ENCODE measurements at regions not wholly inside any gene's neighbourhood (a gene's known extent, or its start where the extent isn't known, plus 50 kb on each side); places are given as distances from the start of the nearest gene placed in this dataset.

DNA sequence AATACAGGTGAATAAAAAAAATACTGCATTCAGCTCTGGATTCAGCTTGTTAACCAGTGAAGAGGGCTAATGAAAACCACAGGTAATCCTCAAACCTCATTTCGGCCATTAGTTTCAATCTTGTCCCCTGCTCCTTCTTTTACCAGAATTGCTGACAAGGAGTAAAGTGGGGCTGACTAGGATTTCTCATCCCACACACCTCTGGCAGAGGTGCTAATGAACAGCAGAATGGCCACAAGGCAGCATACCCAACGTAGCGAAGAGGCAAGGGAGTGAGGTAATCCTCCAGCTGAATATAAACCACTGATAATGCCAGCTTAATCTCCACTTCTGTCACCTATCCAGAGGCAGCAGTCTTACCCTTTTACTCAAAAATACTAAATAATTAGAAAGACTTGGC lies 248.8 kb upstream of the CDIN1 start (continued):
- TF ChIP-seq, protein P1, sequence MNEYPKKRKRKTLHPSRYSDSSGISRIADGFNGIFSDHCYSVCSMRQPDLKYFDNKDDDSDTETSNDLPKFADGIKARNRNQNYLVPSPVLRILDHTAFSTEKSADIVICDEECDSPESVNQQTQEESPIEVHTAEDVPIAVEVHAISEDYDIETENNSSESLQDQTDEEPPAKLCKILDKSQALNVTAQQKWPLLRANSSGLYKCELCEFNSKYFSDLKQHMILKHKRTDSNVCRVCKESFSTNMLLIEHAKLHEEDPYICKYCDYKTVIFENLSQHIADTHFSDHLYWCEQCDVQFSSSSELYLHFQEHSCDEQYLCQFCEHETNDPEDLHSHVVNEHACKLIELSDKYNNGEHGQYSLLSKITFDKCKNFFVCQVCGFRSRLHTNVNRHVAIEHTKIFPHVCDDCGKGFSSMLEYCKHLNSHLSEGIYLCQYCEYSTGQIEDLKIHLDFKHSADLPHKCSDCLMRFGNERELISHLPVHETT (tag by site-specific recombination; IDR thresholded peaks at IDR 0.05), result no peak
- TF ChIP-seq, protein P2, sequence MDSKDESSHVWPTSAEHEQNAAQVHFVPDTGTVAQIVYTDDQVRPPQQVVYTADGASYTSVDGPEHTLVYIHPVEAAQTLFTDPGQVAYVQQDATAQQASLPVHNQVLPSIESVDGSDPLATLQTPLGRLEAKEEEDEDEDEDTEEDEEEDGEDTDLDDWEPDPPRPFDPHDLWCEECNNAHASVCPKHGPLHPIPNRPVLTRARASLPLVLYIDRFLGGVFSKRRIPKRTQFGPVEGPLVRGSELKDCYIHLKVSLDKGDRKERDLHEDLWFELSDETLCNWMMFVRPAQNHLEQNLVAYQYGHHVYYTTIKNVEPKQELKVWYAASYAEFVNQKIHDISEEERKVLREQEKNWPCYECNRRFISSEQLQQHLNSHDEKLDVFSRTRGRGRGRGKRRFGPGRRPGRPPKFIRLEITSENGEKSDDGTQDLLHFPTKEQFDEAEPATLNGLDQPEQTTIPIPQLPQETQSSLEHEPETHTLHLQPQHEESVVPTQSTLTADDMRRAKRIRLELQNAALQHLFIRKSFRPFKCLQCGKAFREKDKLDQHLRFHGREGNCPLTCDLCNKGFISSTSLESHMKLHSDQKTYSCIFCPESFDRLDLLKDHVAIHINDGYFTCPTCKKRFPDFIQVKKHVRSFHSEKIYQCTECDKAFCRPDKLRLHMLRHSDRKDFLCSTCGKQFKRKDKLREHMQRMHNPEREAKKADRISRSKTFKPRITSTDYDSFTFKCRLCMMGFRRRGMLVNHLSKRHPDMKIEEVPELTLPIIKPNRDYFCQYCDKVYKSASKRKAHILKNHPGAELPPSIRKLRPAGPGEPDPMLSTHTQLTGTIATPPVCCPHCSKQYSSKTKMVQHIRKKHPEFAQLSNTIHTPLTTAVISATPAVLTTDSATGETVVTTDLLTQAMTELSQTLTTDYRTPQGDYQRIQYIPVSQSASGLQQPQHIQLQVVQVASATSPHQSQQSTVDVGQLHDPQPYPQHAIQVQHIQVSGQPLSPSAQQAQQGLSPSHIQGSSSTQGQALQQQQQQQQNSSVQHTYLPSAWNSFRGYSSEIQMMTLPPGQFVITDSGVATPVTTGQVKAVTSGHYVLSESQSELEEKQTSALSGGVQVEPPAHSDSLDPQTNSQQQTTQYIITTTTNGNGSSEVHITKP (tag by site-specific recombination; IDR thresholded peaks at IDR 0.05), result no peak
- no peak for TF ChIP-seq ZSCAN16 (tag by site-specific recombination; IDR thresholded peaks at IDR 0.05)
- no peak for TF ChIP-seq ZBTB8A (tag by site-specific recombination; IDR thresholded peaks at IDR 0.05)
- TF ChIP-seq ZNF776 (tag by site-specific recombination; IDR thresholded peaks at IDR 0.05; ENCODE audit: borderline replicate concordance), result no peak

DNA sequence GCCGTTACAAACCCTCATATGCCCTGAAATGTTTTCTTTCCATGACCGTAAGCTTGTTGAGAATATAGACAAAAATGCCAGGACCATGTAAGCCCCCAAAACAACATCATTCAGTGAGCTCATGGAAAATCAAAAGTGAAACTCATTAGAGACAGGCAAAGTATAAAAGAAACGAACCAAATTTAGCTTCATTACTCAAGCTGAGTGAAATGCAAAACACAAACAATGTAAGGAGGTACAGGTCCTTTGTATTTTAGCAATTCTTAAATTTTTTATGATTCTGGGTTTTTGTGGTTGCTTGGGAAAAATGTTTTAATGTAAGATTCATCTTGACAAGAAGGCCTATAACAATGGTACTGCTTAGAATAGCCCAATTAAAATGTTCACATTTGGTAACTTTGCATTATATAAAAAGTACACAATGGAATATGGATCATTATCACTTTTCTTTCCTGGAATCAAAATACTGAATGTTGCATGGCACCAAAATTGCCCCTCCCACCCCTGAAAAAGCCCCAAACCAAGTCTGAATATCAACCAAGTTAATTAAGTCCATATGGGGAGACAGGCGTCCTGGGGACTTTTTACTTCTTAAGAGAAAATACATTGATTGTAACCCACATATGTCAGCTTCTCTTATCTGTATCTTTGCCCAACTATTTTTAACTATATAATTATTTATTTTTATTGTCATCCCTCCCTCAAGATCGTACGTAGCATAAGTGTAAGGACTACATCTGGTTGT lies 247.7 kb upstream of the CDIN1 start:
- Histone ChIP-seq H3K4me3 (ENCODE audit: low read depth, low read length) (no peak overlapping the region), H3K9me3 (ENCODE audit: control insufficient read depth, insufficient read depth, low read depth, low read length) (no peaks in the 10 kb centered on the region), H3K4me1 (ENCODE audit: control insufficient read depth, insufficient read depth, low read length) (no peaks in the 10 kb centered on the region), H3K27ac (ENCODE audit: extremely low read depth, low read depth, low read length) (no peak overlapping the region), H3K36me3 (ENCODE audit: control insufficient read depth in 2 of 2, insufficient read depth in 1 of 2, low read length in 2 of 2) (no peaks in the 10 kb centered on the region)
- POLR2A ChIA-PET, result no interaction called here
- TF ChIP-seq, protein P3, sequence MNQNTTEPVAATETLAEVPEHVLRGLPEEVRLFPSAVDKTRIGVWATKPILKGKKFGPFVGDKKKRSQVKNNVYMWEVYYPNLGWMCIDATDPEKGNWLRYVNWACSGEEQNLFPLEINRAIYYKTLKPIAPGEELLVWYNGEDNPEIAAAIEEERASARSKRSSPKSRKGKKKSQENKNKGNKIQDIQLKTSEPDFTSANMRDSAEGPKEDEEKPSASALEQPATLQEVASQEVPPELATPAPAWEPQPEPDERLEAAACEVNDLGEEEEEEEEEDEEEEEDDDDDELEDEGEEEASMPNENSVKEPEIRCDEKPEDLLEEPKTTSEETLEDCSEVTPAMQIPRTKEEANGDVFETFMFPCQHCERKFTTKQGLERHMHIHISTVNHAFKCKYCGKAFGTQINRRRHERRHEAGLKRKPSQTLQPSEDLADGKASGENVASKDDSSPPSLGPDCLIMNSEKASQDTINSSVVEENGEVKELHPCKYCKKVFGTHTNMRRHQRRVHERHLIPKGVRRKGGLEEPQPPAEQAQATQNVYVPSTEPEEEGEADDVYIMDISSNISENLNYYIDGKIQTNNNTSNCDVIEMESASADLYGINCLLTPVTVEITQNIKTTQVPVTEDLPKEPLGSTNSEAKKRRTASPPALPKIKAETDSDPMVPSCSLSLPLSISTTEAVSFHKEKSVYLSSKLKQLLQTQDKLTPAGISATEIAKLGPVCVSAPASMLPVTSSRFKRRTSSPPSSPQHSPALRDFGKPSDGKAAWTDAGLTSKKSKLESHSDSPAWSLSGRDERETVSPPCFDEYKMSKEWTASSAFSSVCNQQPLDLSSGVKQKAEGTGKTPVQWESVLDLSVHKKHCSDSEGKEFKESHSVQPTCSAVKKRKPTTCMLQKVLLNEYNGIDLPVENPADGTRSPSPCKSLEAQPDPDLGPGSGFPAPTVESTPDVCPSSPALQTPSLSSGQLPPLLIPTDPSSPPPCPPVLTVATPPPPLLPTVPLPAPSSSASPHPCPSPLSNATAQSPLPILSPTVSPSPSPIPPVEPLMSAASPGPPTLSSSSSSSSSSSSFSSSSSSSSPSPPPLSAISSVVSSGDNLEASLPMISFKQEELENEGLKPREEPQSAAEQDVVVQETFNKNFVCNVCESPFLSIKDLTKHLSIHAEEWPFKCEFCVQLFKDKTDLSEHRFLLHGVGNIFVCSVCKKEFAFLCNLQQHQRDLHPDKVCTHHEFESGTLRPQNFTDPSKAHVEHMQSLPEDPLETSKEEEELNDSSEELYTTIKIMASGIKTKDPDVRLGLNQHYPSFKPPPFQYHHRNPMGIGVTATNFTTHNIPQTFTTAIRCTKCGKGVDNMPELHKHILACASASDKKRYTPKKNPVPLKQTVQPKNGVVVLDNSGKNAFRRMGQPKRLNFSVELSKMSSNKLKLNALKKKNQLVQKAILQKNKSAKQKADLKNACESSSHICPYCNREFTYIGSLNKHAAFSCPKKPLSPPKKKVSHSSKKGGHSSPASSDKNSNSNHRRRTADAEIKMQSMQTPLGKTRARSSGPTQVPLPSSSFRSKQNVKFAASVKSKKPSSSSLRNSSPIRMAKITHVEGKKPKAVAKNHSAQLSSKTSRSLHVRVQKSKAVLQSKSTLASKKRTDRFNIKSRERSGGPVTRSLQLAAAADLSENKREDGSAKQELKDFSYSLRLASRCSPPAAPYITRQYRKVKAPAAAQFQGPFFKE (tag by site-specific recombination; IDR thresholded peaks at IDR 0.05; ENCODE audit: borderline replicate concordance), result no peak
- TF ChIP-seq ZNF433 (tag by site-specific recombination; IDR thresholded peaks at IDR 0.05; ENCODE audit: low read depth), result no peak
- TF ChIP-seq ZFP41 (tag by site-specific recombination; IDR thresholded peaks at IDR 0.05; ENCODE audit: borderline replicate concordance), result no peak
- TF ChIP-seq ZNF626 (tag by site-specific recombination; IDR thresholded peaks at IDR 0.05), result no peak
- TF ChIP-seq SALL2 (tag by site-specific recombination; IDR thresholded peaks at IDR 0.05; ENCODE audit: borderline replicate concordance), result no peak
- TF ChIP-seq, protein P4, sequence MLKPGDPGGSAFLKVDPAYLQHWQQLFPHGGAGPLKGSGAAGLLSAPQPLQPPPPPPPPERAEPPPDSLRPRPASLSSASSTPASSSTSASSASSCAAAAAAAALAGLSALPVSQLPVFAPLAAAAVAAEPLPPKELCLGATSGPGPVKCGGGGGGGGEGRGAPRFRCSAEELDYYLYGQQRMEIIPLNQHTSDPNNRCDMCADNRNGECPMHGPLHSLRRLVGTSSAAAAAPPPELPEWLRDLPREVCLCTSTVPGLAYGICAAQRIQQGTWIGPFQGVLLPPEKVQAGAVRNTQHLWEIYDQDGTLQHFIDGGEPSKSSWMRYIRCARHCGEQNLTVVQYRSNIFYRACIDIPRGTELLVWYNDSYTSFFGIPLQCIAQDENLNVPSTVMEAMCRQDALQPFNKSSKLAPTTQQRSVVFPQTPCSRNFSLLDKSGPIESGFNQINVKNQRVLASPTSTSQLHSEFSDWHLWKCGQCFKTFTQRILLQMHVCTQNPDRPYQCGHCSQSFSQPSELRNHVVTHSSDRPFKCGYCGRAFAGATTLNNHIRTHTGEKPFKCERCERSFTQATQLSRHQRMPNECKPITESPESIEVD (tag by site-specific recombination; IDR thresholded peaks at IDR 0.05), result no peak
- no peak for TF ChIP-seq ZXDB (tag by site-specific recombination; IDR thresholded peaks at IDR 0.05)
- TF ChIP-seq ZNF112 (tag by site-specific recombination; IDR thresholded peaks at IDR 0.05), result no peak
- no peak for TF ChIP-seq ZNF354C (tag by site-specific recombination; IDR thresholded peaks at IDR 0.05; ENCODE audit: borderline replicate concordance, low read depth)
- TF ChIP-seq ZNF600 (tag by site-specific recombination; IDR thresholded peaks at IDR 0.05), result no peak
- no peak for TF ChIP-seq ZFP69B (tag by site-specific recombination; IDR thresholded peaks at IDR 0.05)
- no peak for TF ChIP-seq ZNF585B (tag by site-specific recombination; IDR thresholded peaks at IDR 0.05)
- no peak for TF ChIP-seq YY1 (tag by site-specific recombination; IDR thresholded peaks at IDR 0.05)
- CTCF ChIA-PET, result no interaction called here

All from HEK293 (cell line).